Inflammatory macrophage (primary cell): ENCODE measurements at regions not wholly inside any gene's neighbourhood (a gene's known extent, or its start where the extent isn't known, plus 50 kb on each side); places are given as distances from the start of the nearest gene placed in this dataset.

Experiments
- DNase-seq, 2 donors: peaks; one replicate each; pipeline ENCODE4 v3.0.0-alpha.2; 2020 to 2022

DNA sequence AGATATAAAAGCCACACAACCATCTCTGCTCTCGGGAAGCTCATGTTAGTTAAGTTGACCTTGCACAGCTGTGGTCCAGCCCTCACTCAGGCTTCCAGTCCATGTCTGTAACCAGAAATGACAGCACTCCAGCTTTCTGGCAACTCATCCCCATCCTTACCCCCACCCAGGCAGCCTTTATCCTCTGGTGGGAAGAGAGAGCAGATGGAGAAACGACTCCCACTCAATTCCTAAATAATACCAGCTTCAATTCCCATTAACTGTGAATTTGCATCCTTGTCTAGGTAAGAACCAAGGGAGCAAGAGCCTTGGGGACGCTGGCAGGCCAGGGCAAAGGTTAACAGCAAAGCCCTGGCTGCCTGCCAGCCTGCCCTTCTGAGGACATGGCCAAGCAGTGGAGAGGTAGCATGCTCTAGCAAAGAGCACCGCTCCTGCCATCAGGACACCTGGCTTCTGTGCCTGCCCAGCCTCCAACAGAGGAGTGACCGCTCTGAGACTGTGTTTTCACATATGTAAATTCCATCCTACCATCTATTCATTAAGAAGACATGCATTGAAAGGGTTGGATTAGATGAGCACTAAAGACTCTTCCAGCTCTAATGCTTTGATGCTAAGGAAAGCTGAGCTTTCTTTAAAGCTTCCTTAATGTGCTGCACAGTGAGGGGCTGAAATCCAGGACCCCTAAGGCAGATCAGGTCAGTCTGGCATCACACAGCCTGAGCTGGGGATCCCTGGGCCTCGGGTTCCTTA, 236.1 kb downstream of the GRIN2B start:
- DNase-seq, result no peak

DNA sequence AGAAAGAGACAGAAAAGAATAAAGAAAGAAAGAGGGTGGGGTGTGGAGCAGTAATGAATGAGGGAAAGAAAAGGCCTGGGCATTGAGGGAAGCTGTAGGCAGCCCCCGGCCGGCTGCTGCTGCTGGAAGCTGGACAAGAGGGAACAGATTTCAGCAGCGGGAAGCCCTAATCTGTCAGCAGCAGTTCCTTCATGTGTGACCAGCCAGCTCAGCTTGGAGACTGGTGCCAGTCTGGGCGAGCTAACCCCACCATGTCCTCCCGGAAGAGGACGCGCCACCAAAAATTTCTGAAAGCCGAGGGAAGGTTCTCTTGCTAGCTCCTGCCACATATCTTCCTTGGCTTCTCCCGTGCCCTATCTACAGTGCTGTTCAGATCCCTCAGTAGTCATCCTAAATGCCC, 236.8 kb downstream of the GRIN2B start:
- DNase-seq, result no peak

DNA sequence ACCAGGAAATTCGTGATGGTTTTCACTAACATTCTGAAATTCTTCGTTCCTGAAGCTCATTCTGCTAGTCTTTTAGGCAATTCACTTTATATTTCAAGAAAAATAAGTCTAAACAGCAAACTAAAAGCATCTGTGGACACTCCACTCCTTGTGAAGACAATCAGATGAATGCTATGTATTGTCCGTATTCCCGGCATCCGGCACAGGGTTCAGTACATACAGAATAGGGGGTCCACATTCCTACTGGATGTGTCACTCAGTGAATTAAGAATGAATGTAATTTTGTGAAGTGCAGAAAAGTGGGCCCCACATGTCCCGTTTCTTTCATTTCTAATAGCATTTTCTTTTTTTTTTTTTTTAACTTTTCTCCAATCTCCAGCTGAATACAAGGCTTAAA, 241.3 kb downstream of the GRIN2B start:
- no peak for DNase-seq

DNA sequence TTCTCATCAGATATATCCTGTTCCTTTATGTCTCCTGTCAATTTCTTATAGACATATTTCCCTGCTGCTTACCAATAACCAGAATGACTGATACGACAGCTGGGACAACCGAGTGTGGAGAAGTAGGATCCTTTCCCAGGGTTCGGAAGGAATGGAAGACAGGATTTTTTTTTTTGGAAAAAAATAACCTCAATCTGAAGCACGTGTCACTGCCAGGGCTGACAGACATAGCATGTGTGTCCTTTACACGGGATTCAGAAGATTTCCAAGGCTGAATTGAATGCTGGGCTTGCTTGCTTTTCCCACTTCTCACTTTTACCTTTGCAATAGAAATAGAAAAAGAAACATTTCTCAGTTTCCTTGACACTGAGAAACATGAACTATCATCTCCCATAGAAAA, 245.7 kb downstream of the GRIN2B start:
- DNase-seq, result no peak

DNA sequence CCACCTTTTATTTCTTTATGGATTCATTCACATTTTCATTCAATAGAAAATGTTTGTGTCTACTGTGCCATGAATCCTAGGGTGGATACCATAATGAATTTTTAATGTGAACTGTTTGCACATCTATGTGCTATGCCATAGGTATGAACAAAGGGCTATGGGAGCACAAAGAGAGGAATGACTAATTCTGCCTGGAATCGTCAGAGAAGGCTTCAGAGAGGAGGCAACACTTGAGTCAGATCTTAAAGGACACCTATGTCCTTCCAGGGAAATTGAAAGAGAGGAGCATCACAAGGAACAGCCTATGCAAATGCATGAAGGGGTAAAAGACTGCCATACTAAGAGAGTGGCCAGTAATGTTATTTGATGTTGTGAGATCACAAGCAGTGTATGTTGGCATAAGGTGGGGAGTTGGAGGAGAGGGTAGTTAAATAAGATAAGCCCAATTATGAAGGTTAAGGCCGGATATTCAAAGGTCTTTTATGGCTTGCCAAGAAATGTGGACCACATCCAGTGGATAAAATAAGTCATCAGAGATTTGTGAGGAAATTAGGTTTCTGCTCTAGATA, 246.7 kb downstream of the GRIN2B start:
- DNase-seq, result no peak

DNA sequence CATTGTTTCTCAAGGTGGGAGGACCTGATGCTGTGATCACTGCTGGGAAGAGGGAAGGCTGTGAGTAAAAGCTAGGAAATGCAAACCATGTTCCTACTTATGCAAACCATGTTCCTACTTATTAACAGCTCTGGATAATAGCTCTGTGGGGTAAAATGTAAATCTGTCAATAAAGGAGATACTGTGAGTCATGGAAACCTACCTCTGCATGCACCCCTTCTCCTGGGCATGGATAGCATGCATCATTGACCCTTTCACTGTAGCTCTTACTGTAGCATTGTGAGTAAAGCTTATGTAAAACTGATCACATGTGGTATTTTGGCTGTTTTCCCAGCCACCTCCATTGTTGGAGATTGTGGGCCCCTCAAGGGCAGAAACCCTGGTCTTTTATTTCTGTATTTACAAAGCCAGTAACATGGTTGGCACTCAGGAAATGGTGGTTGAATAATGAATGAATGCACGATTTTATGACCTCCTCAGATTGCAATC, 253.7 kb downstream of the GRIN2B start:
- no peak for DNase-seq

DNA sequence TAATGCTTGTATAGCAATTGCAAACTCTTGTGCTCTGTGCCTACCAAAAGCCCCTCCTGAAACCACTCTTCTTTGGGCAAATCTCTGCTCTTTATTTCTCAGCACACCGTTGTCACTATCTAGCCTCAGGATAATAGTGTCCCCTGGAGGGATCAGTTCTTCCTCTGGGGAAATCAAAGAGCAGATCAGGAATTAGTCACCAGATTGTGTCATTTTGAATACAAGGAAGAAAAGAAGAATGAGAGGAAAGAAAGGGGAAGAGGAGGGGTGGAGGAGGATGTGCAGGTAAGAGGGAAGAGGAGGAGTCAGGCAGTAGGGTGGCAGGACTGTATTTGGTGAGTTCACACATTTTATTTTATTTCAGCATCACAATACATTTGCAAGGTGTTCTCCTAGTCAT, 256.4 kb downstream of the GRIN2B start:
- no peak for DNase-seq

DNA sequence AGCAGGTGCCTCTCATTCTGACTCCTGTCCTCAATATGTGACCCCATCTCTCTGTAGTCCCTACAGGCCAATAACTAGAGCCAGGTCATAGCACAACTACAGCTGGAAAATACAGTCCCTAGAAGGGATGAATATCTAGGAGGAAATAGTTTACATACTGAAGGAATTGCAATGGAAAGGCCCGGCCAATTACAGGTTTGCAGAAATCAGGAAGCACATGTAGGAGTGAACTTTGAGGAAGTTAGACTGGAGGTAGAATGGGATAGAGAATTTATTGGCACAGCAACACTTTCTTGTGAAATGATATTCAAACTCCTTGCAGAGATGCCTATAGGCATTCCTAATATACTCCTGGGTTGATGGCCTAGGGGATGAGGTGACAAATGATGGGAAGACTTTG, 257.3 kb downstream of the GRIN2B start:
- no peak for DNase-seq

DNA sequence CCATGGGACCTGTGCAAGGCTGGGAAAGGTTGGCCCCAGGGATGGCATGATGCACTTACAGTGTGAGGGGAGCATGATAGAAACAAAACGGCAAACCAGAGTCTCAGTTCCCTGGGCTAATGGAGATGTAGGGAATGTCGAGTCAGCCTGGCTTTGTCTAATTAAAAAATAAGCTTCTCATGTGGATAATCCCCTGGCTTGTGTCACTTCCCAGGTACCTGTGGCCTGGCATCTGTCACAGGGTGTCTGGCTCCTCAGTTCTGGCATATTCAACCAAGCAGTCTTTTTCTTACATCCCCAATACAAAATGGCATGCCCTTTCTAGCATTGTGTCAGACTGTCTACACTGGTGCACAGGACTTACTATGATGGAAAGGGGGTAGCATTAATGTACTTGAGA, 261.4 kb downstream of the GRIN2B start:
- DNase-seq, result no peak

DNA sequence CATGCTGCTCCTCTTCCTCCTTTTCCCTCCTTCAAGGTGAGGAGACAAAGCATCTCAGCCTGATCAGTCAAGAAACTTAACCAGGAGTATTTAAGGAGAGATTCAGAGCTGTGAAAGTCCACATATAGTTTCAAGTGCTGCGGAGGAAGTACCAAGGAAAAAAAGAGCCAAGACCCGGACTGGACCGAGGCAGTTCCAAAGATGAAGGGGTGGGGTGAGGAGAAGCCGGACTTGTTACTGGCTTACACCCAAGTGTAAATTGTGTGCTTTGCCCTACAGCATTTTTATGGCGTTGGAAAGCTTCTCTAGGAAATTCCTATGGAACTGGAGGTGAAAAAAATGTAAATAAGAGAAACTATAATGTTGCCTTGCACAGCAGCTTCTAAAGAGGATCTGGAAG, 263.1 kb downstream of the GRIN2B start:
- no peak for DNase-seq

DNA sequence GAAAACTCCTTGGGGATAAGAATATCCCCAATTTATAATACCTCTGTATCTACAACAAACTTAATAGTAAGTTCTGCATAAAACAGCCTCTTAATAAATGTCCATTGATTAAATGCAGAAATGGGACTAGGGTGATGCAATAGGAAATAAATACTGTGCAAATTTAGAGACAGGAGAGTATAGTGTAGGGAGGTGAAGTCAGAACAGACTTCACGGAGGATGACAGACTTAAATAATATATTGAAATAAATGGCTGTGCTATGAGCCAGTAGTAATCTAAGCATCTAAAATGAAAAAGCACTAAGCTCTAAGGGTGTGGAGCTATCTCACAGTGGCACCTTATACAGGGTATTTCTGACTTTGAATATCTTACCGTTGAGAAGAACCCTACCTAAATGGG, 265.3 kb downstream of the GRIN2B start:
- no peak for DNase-seq

DNA sequence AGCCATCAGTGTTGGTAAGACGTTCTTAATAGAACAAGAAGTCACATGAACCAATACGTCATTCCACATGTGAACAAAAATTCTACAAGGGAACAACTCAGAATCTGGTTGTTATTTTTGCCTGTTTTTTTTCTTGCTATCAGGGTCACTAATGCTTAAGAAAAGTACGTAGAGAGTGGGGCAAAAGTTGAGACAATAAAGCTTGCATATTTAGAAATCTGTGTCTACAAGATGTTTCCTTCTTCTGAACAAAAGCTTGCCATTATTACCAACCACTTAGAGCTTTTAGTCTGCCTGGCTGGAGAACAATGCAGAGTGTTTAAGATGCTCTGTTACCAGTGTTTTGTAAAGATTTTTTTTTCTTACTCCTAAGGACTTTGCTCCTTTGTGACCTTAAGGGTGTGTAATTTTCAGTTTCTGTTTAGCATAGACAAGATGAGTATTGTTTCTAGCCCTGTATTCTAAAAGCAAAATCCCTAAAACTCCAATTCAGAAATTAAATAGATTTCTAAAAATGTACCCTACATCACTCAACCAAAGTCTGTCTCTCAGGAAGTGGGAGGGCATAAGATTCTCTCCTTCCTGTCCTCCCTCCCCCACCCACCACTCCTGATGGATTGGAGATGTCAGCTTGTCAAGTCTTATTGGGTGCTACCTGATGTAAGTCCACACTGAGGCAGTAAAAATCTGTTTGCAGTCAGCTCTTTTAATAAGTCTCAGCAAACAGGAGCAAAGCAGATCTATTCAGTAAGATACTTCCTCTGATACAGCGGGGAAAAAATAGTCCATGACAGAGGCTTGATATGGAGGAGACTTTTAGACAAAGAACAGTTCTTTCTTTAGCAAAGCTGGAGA, 267.6 kb downstream of the GRIN2B start:
- DNase-seq, result no peak

DNA sequence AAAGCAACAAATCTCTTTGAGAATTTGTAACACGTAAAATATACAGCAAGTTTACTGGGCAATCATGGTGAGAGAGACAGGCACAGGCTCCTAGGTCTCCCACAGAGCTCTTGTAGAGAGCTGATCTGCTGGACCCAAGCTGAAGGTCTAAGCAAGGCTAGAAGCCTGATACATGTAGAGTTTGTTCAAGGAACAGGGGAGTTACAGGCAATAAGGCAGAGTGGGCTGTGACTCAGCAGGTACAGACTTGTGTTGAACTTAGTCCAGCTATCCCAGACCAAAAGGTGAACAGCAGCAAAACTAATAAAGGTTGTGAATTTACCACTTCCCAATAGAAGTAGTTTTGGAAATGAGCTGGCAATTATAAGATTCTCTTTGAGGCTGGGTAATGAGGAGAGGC, 273.6 kb downstream of the GRIN2B start:
- DNase-seq, result no peak

DNA sequence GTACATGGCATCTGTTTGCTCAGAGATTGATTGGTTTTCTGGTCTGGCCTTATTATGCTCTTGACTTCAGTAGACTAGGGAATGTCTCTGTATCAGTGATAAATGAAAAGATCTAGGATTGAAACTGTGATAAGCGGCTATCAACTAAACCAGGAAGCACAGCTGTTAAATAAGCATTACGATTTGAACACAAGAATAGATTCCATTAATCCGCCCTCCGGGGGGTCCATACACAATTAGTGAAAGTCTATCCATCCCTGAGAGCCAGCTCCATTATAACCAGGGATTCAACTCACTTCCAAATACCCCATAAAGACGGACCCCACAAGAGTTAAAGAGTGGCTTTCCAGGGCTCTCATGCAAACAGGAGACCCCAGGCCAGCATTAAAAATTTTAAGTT, 279.0 kb downstream of the GRIN2B start:
- DNase-seq, result no peak

DNA sequence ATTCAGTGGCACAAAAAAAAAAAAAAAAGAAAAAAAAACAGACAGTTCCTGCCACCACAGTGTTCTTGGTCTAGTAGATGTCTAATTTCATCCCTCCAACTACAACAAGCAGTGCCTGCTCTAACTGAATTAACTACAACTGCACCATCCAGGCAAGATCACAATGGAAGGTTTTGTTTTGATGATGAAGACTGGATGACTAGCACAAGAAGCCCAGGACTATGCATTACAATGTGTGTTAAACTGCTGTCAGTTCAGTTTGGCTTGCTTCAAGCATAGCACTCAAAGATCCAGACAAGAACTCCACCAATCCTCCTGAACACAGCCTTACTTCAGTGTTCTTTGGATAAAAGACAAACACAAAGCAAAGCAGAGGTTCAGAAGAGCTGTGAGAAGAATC, 279.9 kb downstream of the GRIN2B start:
- DNase-seq, result no peak

DNA sequence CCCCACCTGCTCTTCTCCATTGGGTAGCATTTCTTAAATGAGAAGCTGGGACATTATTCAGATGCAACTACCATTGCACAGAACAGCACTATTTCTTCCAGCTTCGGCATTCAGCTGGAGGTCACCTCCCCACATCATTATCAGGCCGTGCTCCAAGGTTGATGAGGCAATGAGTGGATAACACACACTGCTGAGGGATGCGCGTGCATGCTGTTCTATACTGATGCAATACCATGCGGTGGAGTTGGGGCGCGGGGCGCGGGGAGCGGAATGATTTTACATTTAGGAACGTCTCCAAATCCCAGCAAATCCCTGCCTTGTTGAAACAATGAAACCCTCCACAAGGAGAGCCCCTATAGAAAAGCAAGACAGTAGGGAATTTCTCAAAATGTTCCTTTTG, 283.4 kb downstream of the GRIN2B start:
- DNase-seq, result no peak

DNA sequence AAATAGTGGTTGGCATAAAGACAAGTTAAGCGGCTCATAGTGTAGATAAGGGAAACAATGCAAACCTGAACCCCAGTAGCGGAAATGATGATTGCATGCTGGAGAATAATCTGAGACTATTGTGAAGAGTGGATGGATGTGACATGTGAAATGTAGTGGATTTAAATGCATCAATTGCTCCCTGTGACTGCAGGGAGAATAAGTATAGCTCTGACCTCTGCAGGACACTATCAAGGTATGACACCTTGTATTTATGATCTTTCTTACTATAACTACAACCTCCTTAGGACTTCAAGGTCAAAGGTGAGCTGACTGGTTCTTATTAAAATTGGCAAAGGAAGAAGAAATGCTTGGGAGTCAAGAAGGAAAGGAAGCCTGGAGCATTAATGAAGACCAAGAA, 285.6 kb downstream of the GRIN2B start:
- no peak for DNase-seq

DNA sequence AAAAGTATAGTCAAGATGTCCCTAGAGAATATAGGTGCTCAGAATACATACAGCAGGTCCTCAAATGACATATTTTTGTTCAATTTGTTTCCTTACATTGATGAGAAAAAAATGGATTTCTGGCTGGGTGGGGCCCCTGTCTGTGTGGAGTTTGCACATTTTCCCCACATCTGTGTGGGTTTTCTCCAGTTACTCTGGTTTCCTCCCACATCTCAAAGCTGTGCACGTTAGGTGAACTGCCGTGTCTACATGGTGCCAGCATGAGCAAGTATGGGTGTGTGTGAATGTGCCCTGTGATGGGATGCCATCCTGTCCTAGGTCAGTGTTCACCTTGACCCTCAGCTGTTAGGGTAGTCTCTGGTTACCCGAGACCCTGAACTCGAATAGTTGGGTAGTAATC, 289.1 kb downstream of the GRIN2B start:
- DNase-seq, result no peak

DNA sequence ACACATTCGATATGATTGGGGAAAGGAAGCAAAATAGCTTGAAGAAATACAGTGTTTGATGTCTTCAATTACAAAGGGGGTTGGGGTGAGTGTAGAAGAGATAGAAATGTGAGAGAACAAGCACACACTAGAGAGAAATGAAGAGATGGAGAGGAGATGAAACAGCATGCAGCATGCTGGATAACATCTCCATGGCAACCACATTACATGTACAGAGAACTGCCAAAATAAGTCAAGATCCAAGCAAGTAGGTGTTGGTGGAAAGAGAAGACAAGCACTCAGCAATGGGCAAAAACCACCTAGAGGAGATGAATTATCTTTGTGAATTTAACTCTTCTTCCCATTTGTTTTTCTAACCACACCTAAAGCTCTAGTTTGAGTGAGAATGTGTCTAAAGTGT, 289.8 kb downstream of the GRIN2B start:
- DNase-seq, result no peak

DNA sequence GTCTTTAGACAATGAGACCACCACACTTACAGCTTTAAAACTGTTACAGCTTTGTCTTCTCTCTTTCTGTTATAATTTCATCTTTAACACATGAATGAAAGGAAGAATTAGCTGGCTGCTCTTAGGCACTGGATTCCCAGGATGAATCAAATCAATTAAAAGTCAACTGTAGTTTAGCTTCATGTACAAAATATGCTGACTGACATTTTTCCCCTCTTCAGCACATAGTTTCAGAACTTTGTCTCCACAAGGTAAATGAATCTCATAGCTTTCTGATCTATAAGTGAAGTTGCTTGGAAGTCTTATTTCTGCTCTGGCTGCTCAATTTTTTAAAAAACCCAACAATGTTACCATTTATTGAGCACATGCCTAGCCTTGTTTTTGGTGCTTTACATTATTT, 293.8 kb downstream of the GRIN2B start:
- no peak for DNase-seq

DNA sequence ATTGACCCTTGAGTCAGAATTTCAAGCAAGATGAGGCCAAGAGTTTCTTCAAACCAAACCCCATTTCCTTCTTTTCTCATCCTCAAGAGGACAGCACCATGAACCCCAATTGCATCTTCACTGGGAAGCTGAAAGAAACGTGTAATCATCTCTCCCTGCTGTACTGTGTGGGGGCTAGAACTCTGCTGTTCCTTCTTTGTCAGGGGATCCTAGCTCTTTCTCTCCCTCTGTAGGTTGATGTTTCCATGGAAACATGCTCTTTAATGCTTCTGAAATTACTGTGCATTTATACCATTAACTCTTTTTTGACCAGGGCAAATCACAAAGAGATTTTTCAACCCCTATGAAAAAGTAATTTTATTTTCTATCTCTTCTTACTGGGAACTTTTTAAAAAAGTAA, 295.1 kb downstream of the GRIN2B start:
- no peak for DNase-seq

DNA sequence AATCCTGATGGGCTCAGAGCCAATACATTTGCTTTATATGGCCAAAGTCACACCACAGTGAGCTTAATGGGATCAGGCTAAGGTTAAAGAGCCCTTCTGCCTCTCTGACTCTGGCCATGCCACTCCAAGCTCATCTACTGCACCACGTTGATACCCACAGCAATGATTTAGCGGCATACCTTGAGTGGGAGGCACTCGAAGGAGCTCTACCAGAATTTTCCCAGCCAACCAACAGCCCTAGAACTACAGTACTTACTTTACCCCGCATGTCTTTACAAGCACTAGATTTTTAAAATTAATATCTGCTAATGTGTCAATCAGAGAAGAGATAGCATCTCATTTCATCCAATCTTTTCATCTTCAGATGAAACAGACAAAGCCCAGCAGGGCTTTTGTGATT, 300.5 kb downstream of the GRIN2B start:
- no peak for DNase-seq

DNA sequence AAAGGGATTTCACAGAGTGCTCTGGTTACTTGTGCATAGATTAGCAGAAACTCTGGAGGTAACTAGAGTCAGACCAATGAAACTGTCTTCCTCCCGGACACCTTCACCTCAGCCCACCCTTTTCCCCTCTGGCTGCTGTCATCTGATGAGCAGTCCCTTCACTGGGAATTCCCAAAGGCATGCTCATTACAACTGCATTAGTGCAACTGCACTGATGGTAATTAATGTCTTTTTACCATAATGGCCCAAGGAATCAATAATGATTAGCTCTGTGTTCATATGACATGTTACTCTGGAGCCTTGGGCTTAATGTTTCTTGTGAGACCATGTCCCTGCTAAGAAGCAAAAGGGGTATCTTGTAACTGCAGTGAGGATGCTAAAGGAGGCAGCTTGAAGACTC, 304.5 kb downstream of the GRIN2B start:
- no peak for DNase-seq
